ENCODE measurements at regions not wholly inside any gene's neighbourhood (a gene's known extent, or its start where the extent isn't known, plus 50 kb on each side); places are given as distances from the start of the nearest gene placed in this dataset.

- TF ChIP-seq, protein P1, sequence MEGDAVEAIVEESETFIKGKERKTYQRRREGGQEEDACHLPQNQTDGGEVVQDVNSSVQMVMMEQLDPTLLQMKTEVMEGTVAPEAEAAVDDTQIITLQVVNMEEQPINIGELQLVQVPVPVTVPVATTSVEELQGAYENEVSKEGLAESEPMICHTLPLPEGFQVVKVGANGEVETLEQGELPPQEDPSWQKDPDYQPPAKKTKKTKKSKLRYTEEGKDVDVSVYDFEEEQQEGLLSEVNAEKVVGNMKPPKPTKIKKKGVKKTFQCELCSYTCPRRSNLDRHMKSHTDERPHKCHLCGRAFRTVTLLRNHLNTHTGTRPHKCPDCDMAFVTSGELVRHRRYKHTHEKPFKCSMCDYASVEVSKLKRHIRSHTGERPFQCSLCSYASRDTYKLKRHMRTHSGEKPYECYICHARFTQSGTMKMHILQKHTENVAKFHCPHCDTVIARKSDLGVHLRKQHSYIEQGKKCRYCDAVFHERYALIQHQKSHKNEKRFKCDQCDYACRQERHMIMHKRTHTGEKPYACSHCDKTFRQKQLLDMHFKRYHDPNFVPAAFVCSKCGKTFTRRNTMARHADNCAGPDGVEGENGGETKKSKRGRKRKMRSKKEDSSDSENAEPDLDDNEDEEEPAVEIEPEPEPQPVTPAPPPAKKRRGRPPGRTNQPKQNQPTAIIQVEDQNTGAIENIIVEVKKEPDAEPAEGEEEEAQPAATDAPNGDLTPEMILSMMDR (IDR thresholded peaks at IDR 0.05 in 8 of 11, conservative IDR thresholded peaks at IDR 0.05 in 3 of 11) = no peak
- no peak for TF ChIP-seq POLR2A (IDR thresholded peaks at IDR 0.05)
- 79 to 97% (median 91%) methylated on average over 1 of the region's 1 CpG for WGBS, 5 donors
- Histone ChIP-seq H3K27me3 (replicated peaks in 1 of 7) (no peaks in the 10 kb centered on the region), H3K4me3 (no peak overlapping the region), H3K9me3 (no peaks in the 10 kb centered on the region), H3K4me1 (no peaks in the 10 kb centered on the region), H3K36me3 (no peaks in the 10 kb centered on the region), H3K27ac (no peak overlapping the region)
- no peak for DNase-seq
- intact Hi-C loops (cut with DNase I; ENCODE audit: low total_unique reads) = no loop called here
Measured at GRCh38 chr2:75325594-75325993, 126.3 kb upstream of the TACR1 start.

DNA sequence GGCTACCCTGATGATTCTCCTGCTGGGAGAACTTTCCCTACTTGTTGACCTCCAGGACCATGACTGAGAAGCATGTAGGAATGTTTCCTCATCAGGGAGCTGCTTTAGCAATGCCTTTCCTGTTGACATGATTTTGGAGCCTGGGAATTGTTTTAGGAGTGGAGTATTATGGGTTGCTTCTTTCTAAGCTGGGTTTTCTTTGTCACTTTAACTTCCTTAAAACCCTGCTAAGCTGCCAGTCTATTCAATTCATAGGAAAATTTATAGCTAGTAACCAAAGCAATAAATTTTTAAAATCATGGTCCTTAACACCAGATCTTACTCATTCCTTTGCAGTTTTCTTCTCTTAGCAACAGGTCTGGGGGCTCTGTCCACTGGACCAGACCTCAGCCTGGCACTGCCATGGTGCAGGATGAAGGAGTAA is 125.6 kb upstream of the TACR1 start:
- H3K27ac ChIP-seq = no peak overlapping the region
- no peaks in the 10 kb centered on the region for H3K27me3 ChIP-seq (replicated peaks in 1 of 7)
- no peaks in the 10 kb centered on the region for H3K9me3 ChIP-seq
- no peak overlapping the region for H3K4me3 ChIP-seq
- H3K4me1 ChIP-seq = no peaks in the 10 kb centered on the region
- H3K36me3 ChIP-seq = no peaks in the 10 kb centered on the region
- TF ChIP-seq POLR2AphosphoS5 (IDR thresholded peaks at IDR 0.05) (no peak), POLR2A (IDR thresholded peaks at IDR 0.05) (no peak)
- TF ChIP-seq, protein P1 (IDR thresholded peaks at IDR 0.05 in 8 of 11, conservative IDR thresholded peaks at IDR 0.05 in 3 of 11) = no peak
- intact Hi-C loops (cut with DNase I; ENCODE audit: low total_unique reads) = no loop called here
- no peak for DNase-seq

DNA sequence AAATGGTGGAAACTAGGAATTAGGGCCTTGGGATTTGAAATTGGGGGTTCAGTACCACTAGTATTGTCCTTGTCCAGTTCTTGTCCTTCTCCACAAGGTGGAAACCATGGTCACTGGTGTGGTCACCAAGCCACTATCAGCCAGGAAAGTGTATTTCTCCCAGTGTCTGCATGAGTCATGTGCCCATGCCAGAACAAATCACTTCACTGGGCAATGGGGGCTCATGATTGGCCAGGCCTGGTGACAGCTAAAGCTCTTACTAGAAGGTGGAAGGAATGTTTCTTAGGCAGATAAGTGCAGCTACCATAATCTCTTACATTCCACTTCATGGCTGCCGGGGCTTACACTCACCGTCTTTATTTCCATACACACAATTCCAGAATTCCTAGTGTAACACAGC is 124.8 kb upstream of the TACR1 start:
- intact Hi-C loops (cut with DNase I; ENCODE audit: low total_unique reads) = no loop called here
- WGBS, 5 donors = 81 to 100% (median 95%) methylated on average over 2 of the region's 2 CpGs
- TF ChIP-seq POLR2AphosphoS5 (IDR thresholded peaks at IDR 0.05) (no peak), POLR2A (IDR thresholded peaks at IDR 0.05) (no peak)
- TF ChIP-seq, protein P1 (IDR thresholded peaks at IDR 0.05 in 8 of 11, conservative IDR thresholded peaks at IDR 0.05 in 3 of 11) = no peak
- Histone ChIP-seq H3K27ac (no peak overlapping the region), H3K4me3 (no peak overlapping the region), H3K36me3 (no peaks in the 10 kb centered on the region), H3K4me1 (no peaks in the 10 kb centered on the region), H3K9me3 (no peaks in the 10 kb centered on the region), H3K27me3 (replicated peaks in 1 of 7) (no peaks in the 10 kb centered on the region)
- DNase-seq = no peak

- Histone ChIP-seq H3K27me3 (replicated peaks in 1 of 7) (no peaks in the 10 kb centered on the region), H3K9me3 (no peaks in the 10 kb centered on the region), H3K36me3 (no peaks in the 10 kb centered on the region), H3K4me1 (no peaks in the 10 kb centered on the region), H3K27ac (no peak overlapping the region), H3K4me3 (no peak overlapping the region)
- DNase-seq = no peak
- TF ChIP-seq POLR2AphosphoS5 (IDR thresholded peaks at IDR 0.05) = no peak
- no peak for TF ChIP-seq POLR2A (IDR thresholded peaks at IDR 0.05)
- TF ChIP-seq, protein P1 (IDR thresholded peaks at IDR 0.05 in 8 of 11, conservative IDR thresholded peaks at IDR 0.05 in 3 of 11) = no peak
- intact Hi-C loops (cut with DNase I; ENCODE audit: low total_unique reads) = no loop called here
- 59 to 76% (median 65%) methylated on average over 2 of the region's 2 CpGs for WGBS, 5 donors
Measured at GRCh38 chr2:75321599-75321922, 122.2 kb upstream of the TACR1 start.

Data from spleen (tissue), 11 donors.